H9 (cell line): ENCODE measurements at regions not wholly inside any gene's neighbourhood (a gene's known extent, or its start where the extent isn't known, plus 50 kb on each side); places are given as distances from the start of the nearest gene placed in this dataset.

Experiments
- DNase-seq: peaks from one replicate; pipeline ENCODE4 v3.0.0-alpha.2; 2017
- H2AFZ ChIP-seq: one replicate; pipeline ENCODE4 v1.6.1; 2013; ENCODE audit warnings: mild to moderate bottlenecking, low read length, control low read depth, moderate library complexity
- H2AK5ac ChIP-seq: 2 replicates; pipeline ENCODE4 v1.6.1; 2013; ENCODE audit warnings: low read length, control low read depth, mixed read lengths; ENCODE audit not compliant: insufficient read length
- H2BK120ac ChIP-seq: one replicate; pipeline ENCODE4 v1.6.1; 2013; ENCODE audit warnings: low read depth, mild to moderate bottlenecking, low read length, control low read depth, inconsistent platforms; ENCODE audit not compliant: poor library complexity, severe bottlenecking
- H2BK12ac ChIP-seq: 2 replicates; pipeline ENCODE4 v1.6.1; 2013; ENCODE audit warnings: low read length, control low read depth, mixed read lengths, low read depth; ENCODE audit not compliant: insufficient read length
- H2BK15ac ChIP-seq: 2 replicates; pipeline ENCODE4 v1.6.1; 2013; ENCODE audit warnings: low read depth, low read length, control low read depth
- H2BK20ac ChIP-seq: one replicate; pipeline ENCODE4 v1.6.1; 2013; ENCODE audit warnings: low read depth, mild to moderate bottlenecking, low read length, control low read depth, inconsistent platforms; ENCODE audit not compliant: poor library complexity, severe bottlenecking
- H2BK5ac ChIP-seq: 2 replicates; pipeline ENCODE4 v1.6.1; 2013; ENCODE audit warnings: low read length, control low read depth, mixed read lengths; ENCODE audit not compliant: insufficient read length
- H3K14ac ChIP-seq: 2 replicates; pipeline ENCODE4 v1.6.1; 2013; ENCODE audit warnings: low read length, control low read depth; ENCODE audit not compliant: insufficient read depth
- H3K18ac ChIP-seq: 2 replicates; pipeline ENCODE4 v1.6.1; 2013; ENCODE audit warnings: low read depth, mild to moderate bottlenecking, mixed read lengths, low read length, control low read depth; ENCODE audit not compliant: insufficient read length
- H3K23ac ChIP-seq: 2 replicates; pipeline ENCODE4 v1.6.1; 2013; ENCODE audit warnings: low read length, control low read depth, mixed read lengths, low read depth; ENCODE audit not compliant: insufficient read length
- H3K23me2 ChIP-seq: 2 replicates; pipeline ENCODE4 v1.6.1; 2013; ENCODE audit warnings: low read depth, mild to moderate bottlenecking, mixed read lengths, low read length, control low read depth; ENCODE audit not compliant: insufficient read length, poor library complexity, severe bottlenecking
- H3K27ac ChIP-seq: 2 replicates; pipeline ENCODE4 v1.5.1; 2013; ENCODE audit warnings: low read length, control low read depth, mixed read lengths, low read depth; ENCODE audit not compliant: insufficient read length
- H3K27me3 ChIP-seq: 2 replicates; pipeline ENCODE4 v1.6.1; 2013; ENCODE audit warnings: low read length, control low read depth, inconsistent platforms; ENCODE audit not compliant: insufficient read depth
- H3K4ac ChIP-seq: 2 replicates; pipeline ENCODE4 v1.6.1; 2013; ENCODE audit warnings: low read depth, mild to moderate bottlenecking, control low read depth, inconsistent platforms, low read length, moderate library complexity
- H3K4me1 ChIP-seq: 2 replicates; pipeline ENCODE4 v1.6.1; 2013; ENCODE audit warnings: low read length, control low read depth, inconsistent platforms; ENCODE audit not compliant: insufficient read depth
- H3K4me2 ChIP-seq: 2 replicates; pipeline ENCODE4 v1.6.1; 2013; ENCODE audit warnings: low read length, control low read depth, mixed read lengths; ENCODE audit not compliant: insufficient read length, insufficient read depth
- H3K56ac ChIP-seq: 2 replicates; pipeline ENCODE4 v1.6.1; 2013; ENCODE audit warnings: low read depth, mild to moderate bottlenecking, mixed read lengths, low read length, control low read depth; ENCODE audit not compliant: insufficient read length
- H3K79me1 ChIP-seq: 2 replicates; pipeline ENCODE4 v1.6.1; 2013; ENCODE audit warnings: low read depth, mild to moderate bottlenecking, moderate library complexity, low read length, control low read depth, inconsistent platforms; ENCODE audit not compliant: insufficient read depth, poor library complexity, severe bottlenecking
- H3K79me2 ChIP-seq: 2 replicates; pipeline ENCODE4 v1.6.1; 2013; ENCODE audit warnings: low read length, control low read depth, inconsistent platforms; ENCODE audit not compliant: insufficient read depth
- H3K9ac ChIP-seq: 2 replicates; pipeline ENCODE4 v1.6.1; 2013; ENCODE audit warnings: low read length, control low read depth, mixed read lengths; ENCODE audit not compliant: insufficient read length; ENCODE audit errors: extremely low read depth
- H3K9me3 ChIP-seq: one replicate; pipeline ENCODE4 v1.6.1; 2013; ENCODE audit warnings: low read depth, low read length, inconsistent platforms; ENCODE audit not compliant: control insufficient read depth
- H3T11ph ChIP-seq: one replicate; pipeline ENCODE4 v1.6.1; 2013; ENCODE audit warnings: mild to moderate bottlenecking, low read length, control low read depth, inconsistent platforms
- H4K20me1 ChIP-seq: one replicate; pipeline ENCODE4 v1.6.1; 2013; ENCODE audit not compliant: control insufficient read depth, insufficient read length, insufficient read depth
- H4K5ac ChIP-seq: 2 replicates; pipeline ENCODE4 v1.6.1; 2013; ENCODE audit warnings: low read depth, mild to moderate bottlenecking, mixed read lengths, low read length, control low read depth; ENCODE audit not compliant: insufficient read length
- H4K8ac ChIP-seq: replicated peaks from 2 replicates; pipeline ENCODE4 v1.6.1; 2013; ENCODE audit warnings: low read length, control low read depth, mixed read lengths, low read depth; ENCODE audit not compliant: insufficient read length
- H4K91ac ChIP-seq: 2 replicates; pipeline ENCODE4 v1.6.1; 2013; ENCODE audit warnings: low read depth, mild to moderate bottlenecking, moderate library complexity, mixed read lengths, low read length, control low read depth; ENCODE audit not compliant: insufficient read length
- H3K27ac Mint-ChIP-seq, 3 experiments: 2 replicates in 2 of 3; 3 replicates in 1 of 3; pipeline ENCODE4 v1.8.0; 2020 to 2021; ENCODE audit warnings: mixed read lengths in 3 of 3, mild to moderate bottlenecking in 1 of 3, moderate library complexity in 1 of 3
- H3K27me3 Mint-ChIP-seq: 2 replicates; pipeline ENCODE4 v1.8.0; 2021; ENCODE audit warnings: low read depth, mild to moderate bottlenecking, moderate library complexity, mixed read lengths
- H3K36me3 Mint-ChIP-seq, 3 experiments: 2 replicates in 2 of 3; 3 replicates in 1 of 3; pipeline ENCODE4 v1.8.0; 2020 to 2021; ENCODE audit warnings: low read depth in 3 of 3, mixed read lengths in 3 of 3; ENCODE audit not compliant: insufficient read depth in 1 of 3
- H3K4me1 Mint-ChIP-seq, 2 experiments: 2 replicates each; pipeline ENCODE4 v1.8.0; 2020; ENCODE audit warnings: mixed read lengths in 2 of 2
- H3K4me3 Mint-ChIP-seq, 2 experiments: 2 replicates in 1 of 2; 3 replicates in 1 of 2; pipeline ENCODE4 v1.8.0; 2020 to 2021; ENCODE audit warnings: mild to moderate bottlenecking in 2 of 2, mixed read lengths in 2 of 2, moderate library complexity in 1 of 2
- H3K9me3 Mint-ChIP-seq, 2 experiments: 2 replicates in 1 of 2; 3 replicates in 1 of 2; pipeline ENCODE4 v1.8.0; 2020; ENCODE audit warnings: mild to moderate bottlenecking in 2 of 2, mixed read lengths in 2 of 2, moderate library complexity in 1 of 2
- WGBS: extraction: QIAGEN DNeasy Blood & Tissue Kit; methylation state at CpG from one replicate; pipeline ENCODE4 v1.1.7; 2013; ENCODE audit warnings: missing lambda C conversion rate, low lambda C conversion rate, mixed read lengths; ENCODE audit not compliant: insufficient read length; ENCODE audit errors: extremely low coverage; 5-methylcytosine and 5-hydroxymethylcytosine counted together
- TF ChIP-seq, protein P1 (sequence below): fragments of 200-600 bp; sonication (generic); conservative IDR thresholded peaks from 3 replicates; pipeline ENCODE4 v1.8.0; 2021; ENCODE audit warnings: antibody characterized with exemption, mild to moderate bottlenecking

GRCh38 chr4:140293979-140294378 lies 79.5 kb upstream of the SCOC start:
- no peak overlapping the region for H2BK12ac ChIP-seq
- Mint-ChIP-seq H3K27me3 (peaks cover 2% of the 10 kb centered on the region), H3K9me3 (no peaks in the 10 kb centered on the region; a peak in 2 of 5 replicates), H3K36me3 (no peaks in the 10 kb centered on the region), H3K4me3 (no peak overlapping the region), H3K4me1 (peaks cover 22 to 25% of the 10 kb centered on the region in 2 experiments), H3K27ac (no peak overlapping the region)
- H3K4me1 ChIP-seq = peaks cover 3% of the 10 kb centered on the region; the same call in 1 of the 2 replicates
- H3K4me2 ChIP-seq = no peak overlapping the region
- TF ChIP-seq, protein P1, sequence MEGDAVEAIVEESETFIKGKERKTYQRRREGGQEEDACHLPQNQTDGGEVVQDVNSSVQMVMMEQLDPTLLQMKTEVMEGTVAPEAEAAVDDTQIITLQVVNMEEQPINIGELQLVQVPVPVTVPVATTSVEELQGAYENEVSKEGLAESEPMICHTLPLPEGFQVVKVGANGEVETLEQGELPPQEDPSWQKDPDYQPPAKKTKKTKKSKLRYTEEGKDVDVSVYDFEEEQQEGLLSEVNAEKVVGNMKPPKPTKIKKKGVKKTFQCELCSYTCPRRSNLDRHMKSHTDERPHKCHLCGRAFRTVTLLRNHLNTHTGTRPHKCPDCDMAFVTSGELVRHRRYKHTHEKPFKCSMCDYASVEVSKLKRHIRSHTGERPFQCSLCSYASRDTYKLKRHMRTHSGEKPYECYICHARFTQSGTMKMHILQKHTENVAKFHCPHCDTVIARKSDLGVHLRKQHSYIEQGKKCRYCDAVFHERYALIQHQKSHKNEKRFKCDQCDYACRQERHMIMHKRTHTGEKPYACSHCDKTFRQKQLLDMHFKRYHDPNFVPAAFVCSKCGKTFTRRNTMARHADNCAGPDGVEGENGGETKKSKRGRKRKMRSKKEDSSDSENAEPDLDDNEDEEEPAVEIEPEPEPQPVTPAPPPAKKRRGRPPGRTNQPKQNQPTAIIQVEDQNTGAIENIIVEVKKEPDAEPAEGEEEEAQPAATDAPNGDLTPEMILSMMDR = no peak
- no CpG with 5 or more reads among the region's 2 CpGs for WGBS
- no peak overlapping the region for H2BK5ac ChIP-seq
- no peak overlapping the region for H2AK5ac ChIP-seq
- no peak overlapping the region for H3K56ac ChIP-seq
- no peak overlapping the region for H3K27ac ChIP-seq
- no peaks in the 10 kb centered on the region for H4K20me1 ChIP-seq
- H4K5ac ChIP-seq = no peak overlapping the region
- no peak overlapping the region for H2BK120ac ChIP-seq
- H3K14ac ChIP-seq = no peak overlapping the region
- H3K4ac ChIP-seq = no peak overlapping the region
- no peak overlapping the region for H2BK15ac ChIP-seq
- H3K79me1 ChIP-seq = no peaks in the 10 kb centered on the region
- DNase-seq = no peak
- no peaks in the 10 kb centered on the region for H3K9me3 ChIP-seq
- H3K23ac ChIP-seq = no peak overlapping the region
- no peaks in the 10 kb centered on the region for H3K79me2 ChIP-seq
- no peak overlapping the region for H4K8ac ChIP-seq
- no peak overlapping the region for H3T11ph ChIP-seq
- no peak overlapping the region for H3K18ac ChIP-seq
- no peak overlapping the region for H3K9ac ChIP-seq
- H3K23me2 ChIP-seq = no peaks in the 10 kb centered on the region
- no peak overlapping the region for H2AFZ ChIP-seq
- no peaks in the 10 kb centered on the region for H3K27me3 ChIP-seq
- H4K91ac ChIP-seq = no peak overlapping the region
- H2BK20ac ChIP-seq = no peak overlapping the region
